KMS-11 (cell line): ENCODE measurements at regions not wholly inside any gene's neighbourhood (a gene's known extent, or its start where the extent isn't known, plus 50 kb on each side); places are given as distances from the start of the nearest gene placed in this dataset.
A peak's percentile ranks its signal among the peaks of the same experiment; 100 is the strongest.

Experiments used
- H2AFZ ChIP-seq: fragments of 200-600 bp; sonication (generic); 2 replicates; pipeline ENCODE4 v1.6.1; 2016; ENCODE audit warnings: antibody characterized with exemption, mixed run types, low read depth
- H3K27ac ChIP-seq: fragments of 200-600 bp; sonication (generic); 2 replicates; pipeline ENCODE4 v1.6.1; 2016; ENCODE audit warnings: mild to moderate bottlenecking, mixed run types
- H3K27me3 ChIP-seq: fragments of 200-600 bp; sonication (generic); 2 replicates; pipeline ENCODE4 v1.6.1; 2017; ENCODE audit warnings: mild to moderate bottlenecking, low read depth, mixed run types, moderate library complexity; ENCODE audit not compliant: insufficient read depth
- H3K36me3 ChIP-seq: fragments of 200-600 bp; sonication (generic); 2 replicates; pipeline ENCODE4 v1.6.1; 2017; ENCODE audit warnings: mild to moderate bottlenecking, mixed run types; ENCODE audit not compliant: insufficient read depth
- H3K4me1 ChIP-seq: fragments of 200-600 bp; sonication (generic); 2 replicates; pipeline ENCODE4 v1.6.1; 2016; ENCODE audit warnings: mild to moderate bottlenecking, low read depth, mixed run types; ENCODE audit not compliant: poor library complexity, severe bottlenecking
- H3K4me2 ChIP-seq: fragments of 200-600 bp; sonication (generic); 2 replicates; pipeline ENCODE4 v1.7.0; 2016; ENCODE audit warnings: mild to moderate bottlenecking, mixed run types
- H3K4me3 ChIP-seq: fragments of 200-600 bp; sonication (generic); IDR thresholded peaks from 2 replicates; pipeline ENCODE4 v1.6.1; 2017; ENCODE audit warnings: low read depth, low read length, mixed read lengths; ENCODE audit not compliant: insufficient read depth
- H3K79me2 ChIP-seq: fragments of 200-600 bp; sonication (generic); 2 replicates; pipeline ENCODE4 v1.6.1; 2016; ENCODE audit warnings: low read depth, mixed run types; ENCODE audit not compliant: insufficient read depth
- H3K9ac ChIP-seq: fragments of 200-600 bp; sonication (generic); 2 replicates; pipeline ENCODE4 v1.6.1; 2016; ENCODE audit warnings: mild to moderate bottlenecking, mixed run types
- H4K20me1 ChIP-seq: fragments of 200-600 bp; sonication (generic); 2 replicates; pipeline ENCODE4 v1.6.1; 2016; ENCODE audit warnings: mild to moderate bottlenecking, mixed run types; ENCODE audit not compliant: insufficient read depth
- TF ChIP-seq, protein P1 (sequence below): fragments of 200-600 bp; sonication (generic); conservative IDR thresholded peaks from 2 replicates; pipeline ENCODE4 v1.6.1; 2017; ENCODE audit warnings: low read depth, mild to moderate bottlenecking, antibody characterized with exemption, low read length, moderate library complexity, mixed read lengths

DNA sequence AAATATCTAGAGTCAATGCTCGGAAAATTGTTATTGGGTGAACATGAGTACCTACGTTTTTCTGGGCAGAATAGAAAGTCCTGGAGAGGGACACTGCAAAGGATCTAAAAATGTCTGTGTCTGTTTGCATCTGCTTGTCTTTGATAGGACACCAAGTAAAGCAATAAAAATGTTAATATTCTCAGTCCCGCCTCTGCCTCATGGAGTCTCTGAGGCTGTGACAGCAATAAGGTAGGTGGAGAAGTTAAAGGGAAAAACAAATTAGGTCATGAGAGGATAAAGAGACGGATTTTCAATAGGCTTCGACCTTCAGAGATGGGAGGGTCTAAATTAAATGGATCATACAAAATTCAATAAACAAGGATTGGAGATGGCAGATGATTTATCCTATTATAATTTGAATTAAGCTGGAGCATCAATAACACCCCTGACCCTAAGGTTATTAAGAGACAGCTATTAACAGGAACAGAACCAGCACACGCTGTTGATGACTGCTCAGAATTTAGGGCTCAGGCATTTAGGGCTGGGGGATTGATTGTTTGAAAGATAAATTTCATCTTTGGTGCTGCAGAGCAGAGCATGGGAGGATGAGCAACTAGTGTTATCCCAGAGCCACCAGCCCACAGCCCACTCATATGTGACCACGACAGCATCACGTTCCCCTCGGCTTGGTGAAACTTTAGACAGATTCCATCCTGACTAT, 620.3 kb upstream of the CDH4 start:
- TF ChIP-seq, protein P1, sequence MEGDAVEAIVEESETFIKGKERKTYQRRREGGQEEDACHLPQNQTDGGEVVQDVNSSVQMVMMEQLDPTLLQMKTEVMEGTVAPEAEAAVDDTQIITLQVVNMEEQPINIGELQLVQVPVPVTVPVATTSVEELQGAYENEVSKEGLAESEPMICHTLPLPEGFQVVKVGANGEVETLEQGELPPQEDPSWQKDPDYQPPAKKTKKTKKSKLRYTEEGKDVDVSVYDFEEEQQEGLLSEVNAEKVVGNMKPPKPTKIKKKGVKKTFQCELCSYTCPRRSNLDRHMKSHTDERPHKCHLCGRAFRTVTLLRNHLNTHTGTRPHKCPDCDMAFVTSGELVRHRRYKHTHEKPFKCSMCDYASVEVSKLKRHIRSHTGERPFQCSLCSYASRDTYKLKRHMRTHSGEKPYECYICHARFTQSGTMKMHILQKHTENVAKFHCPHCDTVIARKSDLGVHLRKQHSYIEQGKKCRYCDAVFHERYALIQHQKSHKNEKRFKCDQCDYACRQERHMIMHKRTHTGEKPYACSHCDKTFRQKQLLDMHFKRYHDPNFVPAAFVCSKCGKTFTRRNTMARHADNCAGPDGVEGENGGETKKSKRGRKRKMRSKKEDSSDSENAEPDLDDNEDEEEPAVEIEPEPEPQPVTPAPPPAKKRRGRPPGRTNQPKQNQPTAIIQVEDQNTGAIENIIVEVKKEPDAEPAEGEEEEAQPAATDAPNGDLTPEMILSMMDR: no peak
- Histone ChIP-seq H4K20me1 (no peaks in the 10 kb centered on the region), H3K4me3 (no peak overlapping the region), H3K4me1 (no peaks in the 10 kb centered on the region), H3K9ac (no peak overlapping the region), H3K27me3 (no peaks in the 10 kb centered on the region), H2AFZ (no peak overlapping the region), H3K79me2 (no peaks in the 10 kb centered on the region), H3K4me2 (no peak overlapping the region), H3K27ac (no peak overlapping the region), H3K36me3 (no peaks in the 10 kb centered on the region)

DNA sequence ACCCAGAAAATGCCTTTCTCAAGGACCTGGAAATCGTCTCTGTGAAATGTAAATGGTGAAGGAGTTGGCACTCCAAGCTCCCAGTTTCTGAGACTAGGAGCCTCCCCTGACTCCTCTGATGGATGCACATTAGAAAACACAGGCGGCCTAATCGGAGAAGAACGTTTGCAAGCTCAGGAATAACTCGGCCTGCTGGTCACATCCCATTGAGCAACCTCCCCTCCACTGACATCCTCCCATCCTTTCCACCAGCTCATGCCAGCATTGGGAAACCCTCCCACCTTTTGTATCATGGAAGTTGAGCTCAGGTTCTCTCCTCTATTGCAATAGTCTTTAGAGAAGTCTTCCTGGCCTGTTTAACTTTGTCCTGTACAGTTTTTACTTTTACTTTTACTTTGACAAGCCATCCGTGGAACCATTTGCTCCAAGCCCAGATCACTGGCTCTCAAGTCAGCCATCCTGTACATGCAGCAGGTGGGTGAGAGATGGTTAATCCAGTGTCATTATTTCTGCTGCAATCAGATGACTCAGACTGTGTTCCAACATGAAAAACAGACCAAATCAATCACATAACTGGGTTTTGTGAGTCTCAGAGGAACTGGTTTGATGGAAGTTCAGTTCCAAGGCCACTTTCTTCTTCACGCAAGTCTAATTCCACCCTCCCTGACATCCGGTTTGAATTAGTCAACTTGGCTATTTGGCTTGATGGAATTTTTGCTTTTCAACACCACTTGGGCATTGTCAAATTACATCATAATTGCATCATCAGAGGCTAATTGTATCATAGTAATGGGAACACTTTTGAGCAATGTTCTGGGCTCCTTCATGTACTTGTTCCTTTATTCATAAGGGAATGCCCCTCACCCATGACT, 619.4 kb upstream of the CDH4 start:
- Histone ChIP-seq H3K27ac (no peak overlapping the region), H3K9ac (no peak overlapping the region), H4K20me1 (no peaks in the 10 kb centered on the region), H3K4me2 (no peak overlapping the region), H3K79me2 (no peaks in the 10 kb centered on the region), H3K36me3 (no peaks in the 10 kb centered on the region), H2AFZ (0 out of 2 replicates have a peak overlapping the region, but pooled peaks have one; percentile 34), H3K27me3 (no peaks in the 10 kb centered on the region), H3K4me1 (no peaks in the 10 kb centered on the region), H3K4me3 (no peak overlapping the region)
- TF ChIP-seq, protein P1: no peak

DNA sequence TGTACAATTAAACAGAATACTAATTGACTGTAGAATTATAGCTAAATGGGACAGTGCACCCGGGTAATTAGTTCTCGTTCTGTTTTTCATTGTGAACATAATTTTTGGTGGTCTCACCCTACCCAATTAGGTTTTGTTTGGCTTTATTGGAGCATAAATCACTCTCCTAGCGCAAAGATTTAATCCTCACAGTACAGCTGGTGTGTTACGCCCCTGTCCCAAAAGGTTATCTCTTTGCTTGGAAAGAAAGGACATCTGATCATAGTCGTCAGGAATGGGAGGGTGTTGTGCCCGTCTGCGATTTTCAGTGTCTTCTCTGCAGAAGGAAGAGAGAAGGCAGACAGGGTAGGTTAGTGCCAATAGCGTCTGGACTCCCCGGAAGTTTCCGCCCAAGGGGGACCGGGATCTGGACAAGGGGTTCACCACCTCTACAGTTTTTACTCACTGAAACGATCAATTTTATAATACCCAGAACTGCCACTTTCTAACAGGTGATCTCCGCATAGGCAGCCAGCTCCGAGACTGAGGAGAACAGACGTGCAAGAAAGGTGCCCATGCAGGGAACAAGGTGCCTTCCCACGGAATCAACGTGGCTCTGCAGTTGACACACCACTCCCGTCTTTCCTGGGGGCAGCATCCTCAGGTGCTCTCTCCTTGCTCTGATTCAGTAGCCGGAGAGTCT, 617.4 kb upstream of the CDH4 start:
- Histone ChIP-seq H3K36me3 (no peaks in the 10 kb centered on the region), H2AFZ (no peak overlapping the region), H3K4me2 (no peak overlapping the region), H3K4me1 (no peaks in the 10 kb centered on the region), H3K27me3 (no peaks in the 10 kb centered on the region), H4K20me1 (no peaks in the 10 kb centered on the region), H3K27ac (no peak overlapping the region), H3K79me2 (no peaks in the 10 kb centered on the region), H3K4me3 (no peak overlapping the region), H3K9ac (no peak overlapping the region)
- TF ChIP-seq, protein P1: no peak

DNA sequence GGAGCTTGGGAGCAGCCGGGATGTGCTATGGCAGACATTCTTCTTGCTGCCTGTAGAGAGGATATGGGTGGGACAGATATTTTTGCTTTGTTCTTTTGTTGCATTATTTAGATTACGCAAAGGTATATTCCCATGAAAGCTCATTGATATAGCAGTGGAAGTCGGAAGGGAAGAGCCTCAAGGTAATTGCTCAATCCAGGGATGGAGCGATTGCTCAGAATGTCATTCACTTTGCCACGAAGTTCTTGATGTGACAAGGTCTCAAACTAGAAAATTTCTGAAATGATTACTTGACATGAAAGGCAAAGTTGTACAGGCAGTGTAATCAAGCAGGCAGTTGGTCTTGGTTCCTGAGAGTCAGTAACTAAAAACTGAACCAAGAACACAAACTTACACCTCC, 615.6 kb upstream of the CDH4 start:
- H3K79me2 ChIP-seq: no peaks in the 10 kb centered on the region
- no peaks in the 10 kb centered on the region for H3K27me3 ChIP-seq
- H3K36me3 ChIP-seq: no peaks in the 10 kb centered on the region

More for the DNA sequence above, 615.6 kb upstream of the CDH4 start:
- Histone ChIP-seq H3K27ac (no peak overlapping the region), H3K4me3 (no peak overlapping the region), H3K4me2 (no peak overlapping the region), H3K9ac (no peak overlapping the region), H3K4me1 (no peaks in the 10 kb centered on the region), H2AFZ (no peak overlapping the region), H4K20me1 (no peaks in the 10 kb centered on the region)
- TF ChIP-seq, protein P1: no peak
